OCI-LY3 (cell line): ENCODE measurements at regions not wholly inside any gene's neighbourhood (a gene's known extent, or its start where the extent isn't known, plus 50 kb on each side); places are given as distances from the start of the nearest gene placed in this dataset.

Experiments used
- EZH2phosphoT487 ChIP-seq: fragments of 200-600 bp; shearing (Covaris generic); IDR thresholded peaks from 2 replicates; pipeline ENCODE4 v1.6.1; 2018; ENCODE audit warnings: antibody characterized with exemption, mixed run types, low read depth
- TF ChIP-seq, protein P1 (sequence below): fragments of 200-600, 300-600 bp; sonication (generic); IDR thresholded peaks from 2 replicates; pipeline ENCODE4 v1.5.1; 2014; ENCODE audit warnings: antibody characterized with exemption, low read length, low read depth

DNA sequence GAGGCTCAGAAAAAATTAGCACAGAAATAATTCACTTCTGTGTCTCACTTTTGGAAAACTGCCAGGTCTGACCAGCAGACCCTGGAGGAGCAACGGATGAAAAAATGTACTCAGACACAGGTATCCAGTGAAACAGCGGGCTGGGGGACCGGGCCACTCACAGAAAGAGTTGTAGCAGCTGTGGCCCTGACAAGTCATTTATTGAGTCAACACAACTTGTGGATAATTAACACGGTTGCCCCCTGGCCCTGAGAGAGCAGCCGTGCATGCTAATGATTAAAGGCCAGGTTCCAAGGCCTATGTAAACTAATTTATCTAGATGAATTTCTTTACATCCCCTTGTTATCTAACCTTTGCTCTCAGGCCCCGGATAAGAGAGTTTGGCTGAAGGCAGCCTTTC is 131.3 kb downstream of the AASDHPPT start:
- TF ChIP-seq, protein P1, sequence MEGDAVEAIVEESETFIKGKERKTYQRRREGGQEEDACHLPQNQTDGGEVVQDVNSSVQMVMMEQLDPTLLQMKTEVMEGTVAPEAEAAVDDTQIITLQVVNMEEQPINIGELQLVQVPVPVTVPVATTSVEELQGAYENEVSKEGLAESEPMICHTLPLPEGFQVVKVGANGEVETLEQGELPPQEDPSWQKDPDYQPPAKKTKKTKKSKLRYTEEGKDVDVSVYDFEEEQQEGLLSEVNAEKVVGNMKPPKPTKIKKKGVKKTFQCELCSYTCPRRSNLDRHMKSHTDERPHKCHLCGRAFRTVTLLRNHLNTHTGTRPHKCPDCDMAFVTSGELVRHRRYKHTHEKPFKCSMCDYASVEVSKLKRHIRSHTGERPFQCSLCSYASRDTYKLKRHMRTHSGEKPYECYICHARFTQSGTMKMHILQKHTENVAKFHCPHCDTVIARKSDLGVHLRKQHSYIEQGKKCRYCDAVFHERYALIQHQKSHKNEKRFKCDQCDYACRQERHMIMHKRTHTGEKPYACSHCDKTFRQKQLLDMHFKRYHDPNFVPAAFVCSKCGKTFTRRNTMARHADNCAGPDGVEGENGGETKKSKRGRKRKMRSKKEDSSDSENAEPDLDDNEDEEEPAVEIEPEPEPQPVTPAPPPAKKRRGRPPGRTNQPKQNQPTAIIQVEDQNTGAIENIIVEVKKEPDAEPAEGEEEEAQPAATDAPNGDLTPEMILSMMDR, result no peak
- TF ChIP-seq EZH2phosphoT487, result no peak
